Stimulated activated CD4-positive, alpha-beta T cell treated with anti-CD3 and anti-CD28 coated beads, Interleukin-15, amount 100 ng/mL, for 24 hours (primary cell): ENCODE measurements at regions not wholly inside any gene's neighbourhood (a gene's known extent, or its start where the extent isn't known, plus 50 kb on each side); places are given as distances from the start of the nearest gene placed in this dataset.
A peak's percentile ranks its signal among the peaks of the same experiment; 100 is the strongest.

Source experiments
- DNase-seq: peaks from one replicate; pipeline ENCODE4 v3.0.0-alpha.2; 2020

DNA sequence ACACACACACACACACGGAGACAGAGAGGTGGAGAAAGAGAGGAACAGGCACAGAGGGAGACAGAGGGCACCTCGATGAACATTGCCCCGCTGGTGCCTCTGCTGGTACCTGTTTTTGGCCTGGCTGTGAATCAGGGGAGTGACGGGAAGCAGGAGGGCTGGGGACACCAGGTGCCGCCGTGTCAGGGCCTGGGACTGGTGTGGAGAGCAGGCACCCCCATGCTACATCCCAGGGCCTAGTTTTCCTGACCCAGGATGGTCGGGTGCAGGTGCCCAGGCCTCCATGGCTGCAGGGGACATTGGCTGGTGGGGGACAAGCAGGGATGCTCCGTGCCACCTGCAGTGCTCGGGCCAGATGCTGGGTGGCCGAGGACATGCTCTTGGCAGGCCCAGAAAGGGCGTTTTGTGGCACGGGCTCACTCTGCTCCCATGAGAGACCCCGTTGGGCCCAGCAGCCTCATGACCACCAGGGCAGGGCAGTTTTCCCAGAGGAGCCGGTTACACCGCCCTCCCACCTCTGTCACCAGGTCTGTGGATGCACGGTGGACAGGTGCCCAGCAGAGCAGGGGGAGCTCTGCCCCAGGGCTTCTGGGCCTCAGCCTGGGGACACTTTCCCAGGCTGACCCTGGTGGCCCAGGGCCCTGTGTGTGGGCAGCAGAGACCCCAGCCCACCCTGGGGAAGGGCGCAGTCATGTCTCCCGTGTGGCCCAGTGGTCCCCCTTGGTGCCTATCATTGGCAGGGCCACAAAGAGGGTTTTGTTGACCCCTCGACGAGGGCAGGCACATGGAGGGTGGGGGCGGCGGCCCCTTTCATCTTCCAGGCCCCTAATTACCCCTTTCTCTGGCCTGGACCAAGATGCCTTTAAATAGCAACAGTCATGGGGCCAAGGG lies 207.5 kb upstream of the RTL1 start:
- DNase-seq = no peak

- DNase-seq = no peak
These were observed 208.2 kb upstream of the RTL1 start for GRCh38 chr14:101111620-101112290.

- DNase-seq = no peak
These were observed 209.0 kb upstream of the RTL1 start for GRCh38 chr14:101112351-101113107.

GRCh38 chr14:101113108-101113612 lies 209.6 kb upstream of the RTL1 start:
- no peak for DNase-seq

GRCh38 chr14:101113835-101114725 lies 210.6 kb upstream of the RTL1 start:
- no peak for DNase-seq

- no peak for DNase-seq
These were observed 211.4 kb upstream of the RTL1 start for GRCh38 chr14:101114726-101115515.

DNA sequence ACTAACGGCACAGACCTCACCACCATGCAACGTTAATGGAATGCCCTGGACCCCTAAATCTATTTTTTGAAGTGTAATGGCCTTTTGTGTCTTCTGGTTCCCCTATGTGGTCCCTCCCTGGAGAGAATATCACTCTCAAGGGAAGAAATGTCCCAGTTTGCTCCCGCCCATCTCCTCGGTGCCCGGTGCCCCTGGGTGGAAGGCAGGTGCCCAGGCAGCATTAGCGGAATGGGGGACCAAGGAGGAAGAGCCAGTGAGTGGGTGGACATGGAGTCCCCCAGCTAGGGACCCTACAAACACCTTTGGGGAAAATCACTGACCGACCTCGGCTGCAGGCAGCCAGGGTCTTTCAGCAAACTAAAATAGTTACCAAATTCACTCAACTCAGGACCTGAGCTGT lies 212.1 kb upstream of the RTL1 start:
- no peak for DNase-seq

DNA sequence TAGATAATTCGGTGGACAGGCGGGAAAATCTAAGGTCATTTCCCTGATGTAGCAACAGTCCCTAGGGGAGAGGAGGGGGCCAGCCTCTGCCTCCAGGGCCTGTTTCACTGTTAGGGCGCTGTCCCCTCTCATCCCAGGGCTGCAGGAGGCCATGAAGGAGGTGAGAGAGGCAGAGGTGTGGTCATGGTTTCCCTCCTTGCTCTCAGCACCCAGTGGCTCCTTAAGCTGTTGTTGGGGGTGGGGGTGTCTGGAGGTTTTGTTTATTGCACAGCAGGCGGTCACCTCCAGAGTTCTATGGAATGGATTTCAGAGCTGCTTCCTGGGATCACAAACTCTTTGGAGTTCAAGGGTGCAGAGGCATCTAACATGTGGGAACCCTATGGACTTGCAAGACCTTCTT lies 212.5 kb upstream of the RTL1 start:
- no peak for DNase-seq

DNA sequence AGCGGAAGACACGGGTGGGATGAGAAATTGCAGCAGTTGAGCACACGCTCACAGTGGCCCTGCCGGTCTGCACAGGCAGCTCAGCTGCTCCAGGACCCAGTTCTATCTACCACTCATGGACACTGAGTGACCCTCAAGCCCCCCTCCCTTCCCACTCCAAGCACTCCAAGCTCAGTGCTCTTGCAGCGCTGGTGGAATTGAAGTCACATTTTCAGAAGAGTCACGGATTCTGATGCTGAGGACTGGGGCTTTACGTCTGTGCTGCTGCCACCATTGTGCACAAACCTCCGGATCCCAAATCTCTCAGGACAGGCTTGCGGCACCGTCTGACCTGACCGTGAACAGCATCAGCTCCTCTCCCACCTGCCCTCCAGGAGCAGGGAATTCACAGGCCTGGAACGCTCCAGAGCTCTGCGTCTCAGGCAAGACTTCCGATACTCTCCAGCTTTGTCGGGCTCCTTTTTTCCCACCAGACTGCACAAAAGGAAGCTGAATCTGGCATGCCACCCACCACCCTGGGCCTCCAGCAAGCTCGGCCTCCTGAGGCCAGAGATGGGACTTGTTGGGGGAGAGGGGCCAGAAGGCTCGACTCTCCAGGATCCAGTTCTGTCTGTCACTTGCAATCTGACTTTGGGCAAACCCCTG lies 213.1 kb upstream of the RTL1 start:
- DNase-seq = no peak

DNA sequence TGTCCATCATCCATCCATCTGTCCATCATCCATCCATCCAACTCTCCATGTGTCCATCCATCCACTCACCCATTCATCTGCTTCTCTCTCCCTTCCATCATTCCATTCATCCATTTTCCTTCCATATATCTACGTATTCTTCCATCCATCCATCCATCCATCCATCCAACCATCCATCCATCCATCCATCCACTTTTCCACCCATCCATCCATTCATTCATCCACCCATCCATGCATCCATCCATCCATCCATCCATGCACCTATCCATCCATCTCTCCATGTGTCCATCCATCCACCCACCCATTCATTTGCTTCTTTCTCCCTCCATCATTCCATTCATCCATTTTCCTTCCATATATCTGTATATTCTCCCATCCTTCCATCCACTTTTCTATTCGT lies 214.0 kb upstream of the RTL1 start:
- DNase-seq = no peak

GRCh38 chr14:101118233-101118632 lies 214.7 kb upstream of the RTL1 start:
- no peak for DNase-seq

GRCh38 chr14:101118746-101119591 lies 215.4 kb upstream of the RTL1 start:
- no peak for DNase-seq

GRCh38 chr14:101119830-101120571 lies 216.5 kb upstream of the RTL1 start:
- DNase-seq = no peak

DNA sequence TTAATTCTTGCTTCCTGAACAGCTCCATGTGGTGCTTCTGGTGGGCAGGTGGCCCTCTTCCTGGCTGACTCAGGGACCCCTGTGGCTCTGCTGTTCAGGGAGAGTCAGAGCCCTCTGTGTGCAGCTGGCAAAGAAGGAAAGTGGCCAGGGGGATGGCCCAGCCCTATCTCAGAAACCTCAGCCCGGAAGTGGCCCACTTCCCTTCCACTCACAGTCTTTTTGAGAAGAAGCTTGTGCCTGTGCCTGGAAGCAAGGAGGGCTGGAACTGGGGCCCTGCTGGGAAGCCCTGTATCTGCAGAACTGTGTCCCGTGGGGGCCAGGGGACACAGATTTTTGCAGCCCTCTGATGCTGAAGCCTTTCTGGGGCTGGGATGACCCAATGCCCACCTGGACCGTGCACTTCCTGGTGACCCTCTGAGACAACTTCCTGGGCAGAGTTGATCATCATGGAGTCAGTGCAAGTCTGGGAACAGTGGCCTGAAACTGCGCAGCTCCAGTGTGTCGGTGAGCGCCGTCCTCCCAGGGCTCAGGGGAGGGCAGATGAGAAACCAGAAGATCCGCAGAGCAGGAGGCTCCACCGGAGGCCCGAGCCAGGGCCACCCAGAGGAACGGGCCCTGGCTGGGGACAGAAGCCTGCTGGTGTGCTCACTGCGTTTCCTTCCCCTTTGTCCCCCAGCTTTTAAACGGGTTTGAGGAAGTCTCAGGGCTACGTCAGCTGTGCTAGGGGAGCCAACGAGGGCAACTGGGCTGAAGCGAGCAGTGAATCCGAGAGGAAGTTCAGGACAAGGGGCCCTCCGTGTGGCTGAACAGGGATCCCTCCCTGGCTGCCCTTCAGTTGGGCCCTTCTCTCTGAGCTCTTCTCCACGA lies 217.4 kb upstream of the RTL1 start:
- peak; percentile 27 for DNase-seq

GRCh38 chr14:101121508-101122139 lies 218.1 kb upstream of the RTL1 start:
- no peak for DNase-seq

DNA sequence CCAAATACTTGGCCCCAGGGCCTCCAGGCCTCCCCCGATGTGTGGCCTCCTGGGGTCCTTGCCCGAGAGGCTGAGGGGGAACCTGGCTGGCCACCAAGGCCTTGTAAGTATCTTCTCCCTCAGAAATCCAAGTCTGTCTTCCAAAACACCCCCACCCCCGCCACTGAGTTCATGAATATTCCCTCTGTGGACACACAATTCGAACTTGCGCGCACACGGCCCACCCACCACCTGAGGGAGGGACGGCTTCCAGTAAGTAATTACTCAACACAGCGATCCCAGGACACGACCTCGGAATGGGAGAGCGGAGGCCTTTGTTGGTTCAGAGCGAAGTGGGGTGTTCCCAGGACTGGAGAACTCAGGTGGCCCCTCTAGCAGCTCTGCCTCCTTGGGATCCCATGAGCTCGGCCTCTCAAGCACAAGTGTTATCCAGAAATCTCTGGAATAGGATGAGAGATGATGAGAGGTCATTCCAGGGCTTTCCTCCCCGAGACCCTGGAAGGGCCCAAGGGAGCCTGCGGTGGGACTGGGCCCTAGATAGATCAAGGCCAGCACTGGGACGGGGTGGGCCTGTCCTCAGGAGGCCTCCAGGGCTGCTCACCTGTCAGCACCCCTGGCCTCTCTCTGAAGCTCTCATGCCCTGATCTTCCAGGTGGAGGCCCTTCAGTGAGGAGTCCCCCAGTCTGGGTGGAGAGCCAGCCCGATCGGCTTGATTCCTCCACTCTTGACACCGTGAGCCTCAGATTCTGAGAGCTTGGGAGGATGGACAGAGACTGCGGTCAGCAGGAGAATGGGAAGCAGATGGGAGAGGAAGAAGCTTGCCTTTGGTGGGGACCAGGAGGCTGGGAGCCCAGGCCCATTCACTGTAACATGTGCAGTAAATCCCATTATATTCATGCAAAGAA lies 219.0 kb upstream of the RTL1 start:
- DNase-seq = no peak
